Activated B cell treated with CpG ODN at 0.5 μM for 24 hours (primary cell): ENCODE measurements at regions not wholly inside any gene's neighbourhood (a gene's known extent, or its start where the extent isn't known, plus 50 kb on each side); places are given as distances from the start of the nearest gene placed in this dataset.

Experiments
- ATAC-seq: fragments of 200-7000 bp; cut with Tn5 transposase; one replicate; pipeline ENCODE4 v1.10.0; 2021; ENCODE audit warnings: low read depth, mild to moderate bottlenecking, moderate library complexity
- CTCF ChIA-PET: fragments of 350-600 bp; sonication (Branson Sonifier 250); formaldehyde crosslinking; loops from one replicate; lab custom pipeline; 2021; ENCODE audit warnings: antibody characterized with exemption; lab: Charles Lee
- POLR2A ChIA-PET: fragments of 350-600 bp; sonication (Branson Sonifier 250); formaldehyde crosslinking; loops from one replicate; lab custom pipeline; 2021; ENCODE audit warnings: antibody characterized with exemption; lab: Charles Lee
- DNase-seq: peaks from one replicate; pipeline ENCODE4 v3.0.0; 2022
- H3K27ac Mint-ChIP-seq: one replicate; pipeline ENCODE4 v1.8.0; 2020; ENCODE audit warnings: mixed read lengths
- H3K27me3 Mint-ChIP-seq: one replicate; pipeline ENCODE4 v1.8.0; 2021; ENCODE audit warnings: mixed read lengths
- H3K36me3 Mint-ChIP-seq: one replicate; pipeline ENCODE4 v1.8.0; 2021; ENCODE audit warnings: low read depth, mixed read lengths
- H3K4me1 Mint-ChIP-seq: one replicate; pipeline ENCODE4 v1.8.0; 2021; ENCODE audit warnings: mixed read lengths
- H3K4me3 Mint-ChIP-seq: one replicate; pipeline ENCODE4 v1.8.0; 2020; ENCODE audit warnings: mild to moderate bottlenecking, mixed read lengths
- H3K9me3 Mint-ChIP-seq: one replicate; pipeline ENCODE4 v1.8.0; 2020; ENCODE audit warnings: mixed read lengths
- CTCF ChIP-seq: fragments of 200-600 bp; IDR thresholded peaks from one replicate; pipeline ENCODE4 v1.8.0; 2022; ENCODE audit warnings: antibody characterized with exemption, mild to moderate bottlenecking
- intact Hi-C: fragments of 100-400 bp; cut with micrococcal nuclease; formaldehyde crosslinking; loops from one replicate; pipeline ENCODE4 v1.15.1; 2024

GRCh38 chr15:96672629-96673028, 342.1 kb downstream of the NR2F2 start:
- no peak for TF ChIP-seq CTCF
- Mint-ChIP-seq H3K4me1 (no peaks in the 10 kb centered on the region), H3K9me3 (no peaks in the 10 kb centered on the region), H3K27ac (no peak overlapping the region), H3K36me3 (no peaks in the 10 kb centered on the region), H3K27me3 (no peaks in the 10 kb centered on the region), H3K4me3 (no peak overlapping the region)
- ChIA-PET POLR2A (no interaction called here), CTCF (no interaction called here)
- no peak for DNase-seq
- intact Hi-C loops: no loop called here
- ATAC-seq: no peak

GRCh38 chr15:96678386-96678785, 347.9 kb downstream of the NR2F2 start:
- H3K4me1 Mint-ChIP-seq: no peaks in the 10 kb centered on the region
- no peaks in the 10 kb centered on the region for H3K27me3 Mint-ChIP-seq
- no peak for ATAC-seq
- no peaks in the 10 kb centered on the region for H3K9me3 Mint-ChIP-seq
- no peak overlapping the region for H3K4me3 Mint-ChIP-seq
- intact Hi-C loops: no loop called here
- no peak for TF ChIP-seq CTCF
- CTCF ChIA-PET: no interaction called here
- no peaks in the 10 kb centered on the region for H3K36me3 Mint-ChIP-seq
- no peak for DNase-seq
- POLR2A ChIA-PET: no interaction called here
- no peak overlapping the region for H3K27ac Mint-ChIP-seq

- no peaks in the 10 kb centered on the region for H3K36me3 Mint-ChIP-seq
- no peaks in the 10 kb centered on the region for H3K27me3 Mint-ChIP-seq
- no peaks in the 10 kb centered on the region for H3K9me3 Mint-ChIP-seq
- H3K27ac Mint-ChIP-seq: no peak overlapping the region
- intact Hi-C loops: no loop called here
- ChIA-PET CTCF (no interaction called here), POLR2A (no interaction called here)
- ATAC-seq: no peak
- no peak for DNase-seq
- H3K4me1 Mint-ChIP-seq: no peaks in the 10 kb centered on the region
- no peak overlapping the region for H3K4me3 Mint-ChIP-seq
- no peak for TF ChIP-seq CTCF
These were observed 357.0 kb downstream of the NR2F2 start for GRCh38 chr15:96687388-96688107.

GRCh38 chr15:96690733-96691132, 360.2 kb downstream of the NR2F2 start:
- no peak overlapping the region for H3K27ac Mint-ChIP-seq
- ChIA-PET POLR2A (no interaction called here), CTCF (no interaction called here)
- H3K4me1 Mint-ChIP-seq: no peaks in the 10 kb centered on the region
- intact Hi-C loops: no loop called here
- no peaks in the 10 kb centered on the region for H3K36me3 Mint-ChIP-seq
- H3K4me3 Mint-ChIP-seq: no peak overlapping the region
- H3K9me3 Mint-ChIP-seq: peaks cover 3% of the 10 kb centered on the region
- no peak for ATAC-seq
- DNase-seq: no peak
- H3K27me3 Mint-ChIP-seq: no peaks in the 10 kb centered on the region
- no peak for TF ChIP-seq CTCF

GRCh38 chr15:96692826-96693225, 362.3 kb downstream of the NR2F2 start:
- intact Hi-C loops: no loop called here
- ATAC-seq: no peak
- no peak for DNase-seq
- no peak for TF ChIP-seq CTCF
- CTCF ChIA-PET: no interaction called here
- H3K27me3 Mint-ChIP-seq: no peaks in the 10 kb centered on the region
- POLR2A ChIA-PET: no interaction called here
- no peaks in the 10 kb centered on the region for H3K36me3 Mint-ChIP-seq
- H3K4me1 Mint-ChIP-seq: no peaks in the 10 kb centered on the region
- no peak overlapping the region for H3K27ac Mint-ChIP-seq
- peaks cover 3% of the 10 kb centered on the region for H3K9me3 Mint-ChIP-seq
- no peak overlapping the region for H3K4me3 Mint-ChIP-seq
